Epidermal melanocyte (primary cell): ENCODE measurements at regions not wholly inside any gene's neighbourhood (a gene's known extent, or its start where the extent isn't known, plus 50 kb on each side); places are given as distances from the start of the nearest gene placed in this dataset.

ENCODE experiments used
- DNase-seq: peaks from one replicate; pipeline ENCODE4 v3.0.0; 2011; ENCODE audit warnings: low spot score; ENCODE audit not compliant: insufficient read length

DNA sequence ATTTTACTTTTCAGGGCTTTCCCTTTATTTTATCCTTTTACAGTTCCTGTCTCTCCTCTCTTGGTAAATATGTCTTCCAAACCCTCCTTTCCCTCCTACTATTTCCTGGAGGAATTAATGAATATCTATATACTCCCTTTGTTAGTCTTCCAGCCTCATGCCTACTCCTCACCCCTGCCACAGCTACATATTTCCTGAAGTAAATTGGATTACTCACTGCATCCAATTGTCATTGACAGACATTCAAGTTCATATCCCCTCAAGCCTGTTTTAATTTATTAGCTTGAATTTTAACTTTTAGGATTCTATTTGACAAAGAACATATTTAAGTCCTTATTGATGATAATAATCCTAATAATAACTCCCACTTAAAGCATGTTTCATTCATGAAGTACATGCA, 314.5 kb downstream of the TMEM161B start:
- DNase-seq = no peak

GRCh38 chr5:87951661-87952060, 317.0 kb downstream of the TMEM161B start:
- no peak for DNase-seq

DNA sequence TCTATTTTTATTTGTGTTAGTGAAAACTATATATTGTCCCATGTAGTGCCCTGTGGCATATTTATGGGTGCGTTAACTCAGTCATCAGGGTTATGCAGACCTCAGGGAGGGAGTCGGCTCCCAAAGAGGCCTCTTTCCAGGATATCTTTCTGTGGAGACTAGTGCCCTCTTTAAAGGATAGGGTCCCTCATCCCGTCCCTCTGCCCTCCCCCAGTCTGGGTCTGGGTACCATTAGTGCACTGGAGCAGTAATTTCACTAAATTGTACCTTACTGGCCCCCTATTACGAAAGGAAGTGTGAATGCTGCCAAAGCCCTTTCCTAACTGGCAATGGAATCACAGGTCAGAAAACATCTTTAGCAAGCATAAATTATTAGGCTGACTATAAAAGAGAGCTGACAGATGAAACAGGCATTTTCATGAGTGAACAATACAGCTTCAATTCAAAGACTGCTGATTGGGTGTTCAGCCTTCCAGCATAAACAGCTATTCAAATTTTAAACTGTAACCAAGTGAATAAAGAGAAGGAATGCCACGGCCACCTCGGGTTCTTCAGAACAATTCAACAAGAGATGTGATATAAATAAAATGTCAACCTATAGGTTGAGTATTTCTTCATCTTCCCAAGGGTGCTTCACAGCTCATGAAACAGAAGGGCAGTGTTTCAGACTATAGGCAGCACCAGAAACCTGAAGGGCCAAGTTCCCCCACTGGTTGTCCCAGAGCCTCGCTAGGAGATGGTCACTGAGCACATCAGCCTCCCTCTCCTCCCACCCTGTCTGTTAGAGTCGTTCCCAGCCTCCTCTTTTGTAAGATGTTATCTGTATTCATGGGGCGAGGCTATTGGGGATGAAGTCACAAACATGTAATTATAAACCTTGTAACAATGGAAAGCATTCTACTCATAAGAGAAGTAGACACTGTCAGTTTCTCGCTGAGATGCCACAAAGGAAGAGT, 318.7 kb downstream of the TMEM161B start:
- DNase-seq = no peak

- DNase-seq = no peak
These were observed 320.2 kb downstream of the TMEM161B start for GRCh38 chr5:87948486-87948885.

DNA sequence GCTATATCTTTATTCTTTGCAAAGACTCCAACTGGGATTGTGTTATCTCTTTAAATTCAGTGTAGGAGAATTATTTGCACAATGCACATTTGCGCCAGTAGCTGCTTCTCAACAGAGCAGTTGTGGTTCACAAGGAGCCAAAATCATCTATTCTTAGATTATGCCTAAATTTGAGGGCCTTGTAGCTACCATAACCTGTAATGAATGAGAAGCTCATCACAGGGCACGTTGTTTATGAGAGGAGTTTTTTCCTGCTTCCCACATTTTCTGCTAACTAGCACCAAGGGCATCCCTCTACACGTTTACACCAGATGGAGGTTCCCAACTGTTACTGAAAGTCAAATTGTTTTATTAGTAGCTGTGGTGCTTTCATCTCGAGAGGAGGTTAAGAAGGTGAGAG, 322.4 kb downstream of the TMEM161B start:
- DNase-seq = no peak

DNA sequence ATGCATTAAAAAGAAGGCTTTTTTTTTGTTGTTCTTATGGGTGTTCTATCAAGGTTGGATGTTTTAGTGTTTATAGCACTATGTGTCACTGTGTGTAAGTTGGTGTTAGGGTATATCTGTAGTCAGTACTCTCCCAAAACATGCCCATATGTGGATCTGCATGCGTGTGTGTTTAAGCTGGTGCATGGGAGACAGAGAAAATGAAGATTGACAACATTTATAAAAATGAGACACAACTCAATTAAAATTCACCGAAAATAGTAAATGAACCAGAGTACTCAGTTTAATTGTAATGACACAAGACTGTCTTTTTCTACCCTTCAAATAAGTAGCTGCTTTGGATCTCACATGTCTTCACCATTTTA, 323.4 kb downstream of the TMEM161B start:
- DNase-seq = no peak

GRCh38 chr5:87944553-87945285, 323.9 kb downstream of the TMEM161B start:
- no peak for DNase-seq

DNA sequence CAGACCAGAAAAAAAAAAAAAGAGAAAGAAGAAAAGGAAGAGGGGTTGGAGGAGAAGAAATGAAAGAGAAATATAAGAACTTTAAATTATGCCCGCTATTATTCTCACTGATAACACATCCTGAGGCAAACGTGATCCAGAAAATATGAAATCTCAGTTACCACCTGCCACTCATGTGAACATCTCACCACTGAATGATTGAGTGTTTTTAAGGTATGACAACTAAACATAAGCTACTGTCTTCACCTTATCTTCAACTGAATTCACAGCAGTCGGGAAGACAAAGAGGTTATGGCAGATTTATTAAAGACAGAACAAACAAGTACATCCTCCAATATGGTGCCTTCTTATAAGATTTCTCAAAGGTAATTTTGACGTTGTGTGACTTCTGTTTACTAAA, 327.9 kb downstream of the TMEM161B start:
- DNase-seq = no peak

- DNase-seq = no peak
These were observed 332.0 kb downstream of the TMEM161B start for GRCh38 chr5:87936667-87937066.

GRCh38 chr5:87924436-87924835, 344.2 kb downstream of the TMEM161B start:
- no peak for DNase-seq

DNA sequence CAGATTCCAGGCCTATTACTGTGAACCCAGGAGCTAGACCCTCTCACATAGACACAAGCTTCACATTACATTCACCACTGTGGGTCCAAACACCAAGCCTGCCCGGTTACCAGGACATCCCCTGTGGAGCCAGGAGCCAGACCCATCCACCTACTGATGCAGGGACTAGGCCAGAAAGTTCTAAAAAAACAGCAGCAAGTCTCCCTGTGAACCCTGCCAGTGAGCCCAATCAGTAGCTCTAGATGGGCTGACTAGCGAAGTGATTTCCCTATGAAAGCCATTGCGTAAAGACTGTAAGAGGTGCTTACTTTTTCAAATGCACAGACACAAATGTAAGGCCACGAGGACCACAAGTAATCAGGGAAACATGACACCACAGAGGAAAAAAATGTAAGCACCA, 352.3 kb downstream of the TMEM161B start:
- DNase-seq = no peak

DNA sequence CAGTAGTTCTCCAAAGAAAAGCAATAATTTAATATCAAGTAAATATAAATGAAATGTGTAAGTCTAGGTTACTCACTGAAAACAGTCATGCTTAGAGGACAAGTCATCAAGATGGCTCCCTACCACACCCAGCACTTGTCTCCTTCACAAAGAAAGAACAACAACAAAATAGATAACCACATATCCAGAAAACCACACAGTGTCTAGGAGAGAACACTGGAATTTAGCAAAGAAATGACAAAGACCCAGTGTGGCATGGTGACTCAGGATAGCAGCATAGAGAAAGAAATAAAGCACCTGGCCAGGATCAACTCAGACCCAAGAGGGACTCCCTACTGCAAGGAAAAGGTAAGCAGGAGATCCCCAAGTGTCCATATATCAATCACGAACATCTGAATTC, 356.2 kb downstream of the TMEM161B start:
- DNase-seq = no peak

DNA sequence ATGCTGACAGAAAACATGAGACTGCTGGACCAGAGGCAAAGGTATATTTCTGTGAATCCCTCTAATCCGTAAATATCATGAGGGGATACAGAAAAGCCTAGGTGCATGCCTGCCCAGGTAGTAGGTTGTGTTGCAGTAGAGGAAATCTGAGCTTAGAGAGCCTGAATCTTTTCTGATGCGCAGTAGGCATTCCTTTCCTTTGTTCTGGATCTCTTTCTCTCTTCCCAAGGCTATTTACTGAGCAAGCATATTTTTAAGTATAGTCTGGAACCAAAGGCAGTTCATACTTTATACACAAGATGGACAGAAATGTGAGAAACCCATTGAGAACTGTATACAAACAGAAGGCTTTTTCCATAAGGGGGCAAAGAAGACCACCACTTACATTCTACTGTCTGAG, 359.3 kb downstream of the TMEM161B start:
- no peak for DNase-seq

- no peak for DNase-seq
These were observed 361.7 kb downstream of the TMEM161B start for GRCh38 chr5:87906962-87907361.

- no peak for DNase-seq
These were observed 368.2 kb downstream of the TMEM161B start for GRCh38 chr5:87900419-87900818.

- DNase-seq = no peak
These were observed 368.9 kb downstream of the TMEM161B start for GRCh38 chr5:87899721-87900131.

DNA sequence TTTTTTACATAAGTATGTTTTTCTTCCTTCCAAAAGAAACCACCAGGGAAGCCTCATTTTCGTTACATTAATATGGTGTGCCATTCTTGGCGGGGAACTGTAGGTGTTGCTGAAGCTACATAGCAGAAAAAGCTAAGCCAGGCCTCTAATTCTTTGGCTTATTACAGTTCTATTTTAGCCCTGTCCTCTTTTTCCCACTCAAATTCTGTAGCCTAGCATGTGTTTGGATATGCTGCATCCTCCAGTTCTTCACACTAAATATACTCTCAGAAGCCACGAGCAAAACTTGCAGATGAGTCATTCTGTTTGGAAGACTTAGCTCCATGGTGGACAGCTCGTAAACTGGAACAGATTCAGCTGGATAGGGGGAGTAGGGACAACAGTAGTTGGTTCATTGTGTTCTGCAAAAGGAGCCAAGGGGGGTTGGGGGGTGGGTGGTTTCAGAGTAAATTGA, 369.4 kb downstream of the TMEM161B start:
- DNase-seq = no peak

- no peak for DNase-seq
These were observed 370.1 kb downstream of the TMEM161B start for GRCh38 chr5:87898574-87898973.

DNA sequence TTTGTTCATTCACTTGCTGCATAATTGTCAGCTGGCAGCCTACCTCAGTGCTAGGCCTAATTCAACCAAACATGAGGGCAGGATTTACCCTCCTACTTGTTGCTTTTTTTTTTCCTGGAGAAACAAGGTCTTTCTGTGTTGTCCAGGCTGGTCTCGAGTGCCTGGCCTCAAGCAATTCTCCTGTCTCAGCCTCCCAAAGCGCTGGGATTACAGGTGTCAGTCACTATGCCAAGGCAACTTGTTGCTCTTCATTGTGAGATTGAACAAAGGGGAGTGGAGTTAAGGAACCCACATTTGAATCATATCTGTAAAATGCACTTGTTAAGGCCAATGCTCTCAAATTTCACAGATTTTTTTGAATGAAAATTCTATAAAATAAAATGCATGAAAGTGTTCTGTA, 380.5 kb downstream of the TMEM161B start:
- no peak for DNase-seq

GRCh38 chr5:87887247-87887646, 381.4 kb downstream of the TMEM161B start:
- DNase-seq = no peak

GRCh38 chr5:87886164-87886563, 382.5 kb downstream of the TMEM161B start:
- no peak for DNase-seq

- DNase-seq = no peak
These were observed 382.9 kb downstream of the TMEM161B start for GRCh38 chr5:87885758-87886157.

- DNase-seq = no peak
These were observed 391.1 kb downstream of the TMEM161B start for GRCh38 chr5:87877495-87877894.
